ENCODE measurements at regions not wholly inside any gene's neighbourhood (a gene's known extent, or its start where the extent isn't known, plus 50 kb on each side); places are given as distances from the start of the nearest gene placed in this dataset.

DNA sequence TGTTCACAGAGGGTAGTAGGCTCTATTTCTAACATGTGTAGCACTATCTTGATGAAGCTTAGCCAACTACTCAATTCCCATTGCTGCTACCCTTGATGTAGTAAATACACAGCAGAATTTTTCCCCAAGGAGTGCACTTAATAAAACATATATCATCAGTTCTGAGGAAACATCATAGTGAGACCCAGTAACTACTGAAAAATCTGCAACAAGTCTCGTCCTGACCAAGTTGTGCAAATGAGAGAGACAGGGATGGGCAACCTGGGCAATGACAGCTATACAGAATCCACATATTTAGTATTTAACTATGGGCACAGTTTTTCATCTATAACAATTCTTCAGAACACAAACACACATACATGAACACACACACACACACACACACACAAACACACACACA, 1073.8 kb upstream of the SORCS1 start:
- Histone ChIP-seq H2AFZ (ENCODE audit: low read depth) (no peak overlapping the region), H3K4me2 (no peak overlapping the region), H3K4me1 (ENCODE audit: low read depth, poor library complexity, severe bottlenecking) (no peaks in the 10 kb centered on the region), H4K20me1 (ENCODE audit: insufficient read depth) (no peaks in the 10 kb centered on the region), H3K4me3 (IDR thresholded peaks at IDR 0.05; ENCODE audit: insufficient read depth, low read depth, low read length) (no peak overlapping the region), H3K79me2 (ENCODE audit: insufficient read depth, low read depth) (no peaks in the 10 kb centered on the region), H3K9ac (no peak overlapping the region), H3K27me3 (ENCODE audit: insufficient read depth, low read depth) (no peaks in the 10 kb centered on the region), H3K36me3 (ENCODE audit: insufficient read depth) (no peaks in the 10 kb centered on the region), H3K27ac (no peak overlapping the region)
- TF ChIP-seq, protein P1, sequence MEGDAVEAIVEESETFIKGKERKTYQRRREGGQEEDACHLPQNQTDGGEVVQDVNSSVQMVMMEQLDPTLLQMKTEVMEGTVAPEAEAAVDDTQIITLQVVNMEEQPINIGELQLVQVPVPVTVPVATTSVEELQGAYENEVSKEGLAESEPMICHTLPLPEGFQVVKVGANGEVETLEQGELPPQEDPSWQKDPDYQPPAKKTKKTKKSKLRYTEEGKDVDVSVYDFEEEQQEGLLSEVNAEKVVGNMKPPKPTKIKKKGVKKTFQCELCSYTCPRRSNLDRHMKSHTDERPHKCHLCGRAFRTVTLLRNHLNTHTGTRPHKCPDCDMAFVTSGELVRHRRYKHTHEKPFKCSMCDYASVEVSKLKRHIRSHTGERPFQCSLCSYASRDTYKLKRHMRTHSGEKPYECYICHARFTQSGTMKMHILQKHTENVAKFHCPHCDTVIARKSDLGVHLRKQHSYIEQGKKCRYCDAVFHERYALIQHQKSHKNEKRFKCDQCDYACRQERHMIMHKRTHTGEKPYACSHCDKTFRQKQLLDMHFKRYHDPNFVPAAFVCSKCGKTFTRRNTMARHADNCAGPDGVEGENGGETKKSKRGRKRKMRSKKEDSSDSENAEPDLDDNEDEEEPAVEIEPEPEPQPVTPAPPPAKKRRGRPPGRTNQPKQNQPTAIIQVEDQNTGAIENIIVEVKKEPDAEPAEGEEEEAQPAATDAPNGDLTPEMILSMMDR (conservative IDR thresholded peaks at IDR 0.05; ENCODE audit: low read depth, low read length) = no peak

DNA sequence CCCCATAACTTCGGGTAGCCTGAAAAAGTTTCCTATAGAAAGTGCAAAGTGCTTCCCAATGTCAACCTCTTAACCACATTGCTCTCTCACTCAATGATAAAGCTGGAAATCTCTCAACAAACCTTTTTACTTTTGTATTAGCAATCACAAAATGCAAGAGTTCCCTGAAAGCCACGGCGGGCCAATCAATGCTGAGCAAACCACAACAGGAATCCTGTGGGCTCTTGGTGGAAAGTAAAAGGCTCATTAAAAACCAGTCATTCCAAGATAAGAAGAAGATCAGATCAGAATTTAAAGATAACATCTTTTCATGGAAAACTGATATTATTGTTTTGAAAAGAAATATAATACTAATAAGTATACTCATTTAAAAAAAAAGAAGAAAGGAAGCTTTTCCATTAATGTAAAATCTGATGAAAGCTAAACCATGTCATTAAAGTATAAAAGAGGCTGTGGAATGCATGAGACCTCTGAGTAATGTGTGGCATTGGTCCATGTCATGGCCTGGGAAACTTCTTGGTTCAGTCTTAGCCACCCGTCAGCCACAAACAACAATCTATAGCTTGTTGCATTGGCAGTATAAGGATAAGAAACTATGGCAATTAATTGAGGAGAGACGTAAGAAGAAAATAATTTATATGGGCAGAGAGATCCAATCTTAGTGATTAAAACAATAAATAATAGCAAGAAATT, 1066.1 kb upstream of the SORCS1 start:
- no peaks in the 10 kb centered on the region for H3K4me1 ChIP-seq (ENCODE audit: low read depth, poor library complexity, severe bottlenecking)
- H3K36me3 ChIP-seq (ENCODE audit: insufficient read depth) = no peaks in the 10 kb centered on the region
- no peaks in the 10 kb centered on the region for H3K27me3 ChIP-seq (ENCODE audit: insufficient read depth, low read depth)
- no peak overlapping the region for H3K4me3 ChIP-seq (IDR thresholded peaks at IDR 0.05; ENCODE audit: insufficient read depth, low read depth, low read length)
- TF ChIP-seq, protein P1 (conservative IDR thresholded peaks at IDR 0.05; ENCODE audit: low read depth, low read length) = no peak
- H3K9ac ChIP-seq = no peak overlapping the region
- no peak overlapping the region for H2AFZ ChIP-seq (ENCODE audit: low read depth)
- H3K27ac ChIP-seq = no peak overlapping the region
- H4K20me1 ChIP-seq (ENCODE audit: insufficient read depth) = no peaks in the 10 kb centered on the region
- no peak overlapping the region for H3K4me2 ChIP-seq
- no peaks in the 10 kb centered on the region for H3K79me2 ChIP-seq (ENCODE audit: insufficient read depth, low read depth)

DNA sequence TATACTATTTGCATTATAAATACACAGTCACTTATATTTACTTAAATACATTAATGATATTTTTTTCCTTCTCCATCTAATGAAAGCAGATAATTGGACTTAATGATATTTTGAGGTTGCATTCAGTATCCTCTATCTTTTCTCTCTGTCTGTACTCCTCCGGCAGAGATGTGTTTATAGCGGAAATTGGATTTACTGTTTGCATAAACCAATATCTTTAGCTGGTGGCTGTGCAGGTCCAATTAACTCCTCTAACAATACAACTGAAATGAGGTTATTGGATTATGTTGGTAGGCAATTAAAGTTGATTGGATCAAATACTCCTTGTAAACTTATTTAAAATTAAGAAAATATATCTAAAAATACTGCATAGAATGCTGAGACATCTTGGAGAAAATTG, 1044.2 kb upstream of the SORCS1 start:
- TF ChIP-seq, protein P1 (conservative IDR thresholded peaks at IDR 0.05; ENCODE audit: low read depth, low read length) = no peak
- no peaks in the 10 kb centered on the region for H4K20me1 ChIP-seq (ENCODE audit: insufficient read depth)
- no peaks in the 10 kb centered on the region for H3K79me2 ChIP-seq (ENCODE audit: insufficient read depth, low read depth)
- no peaks in the 10 kb centered on the region for H3K36me3 ChIP-seq (ENCODE audit: insufficient read depth)
- no peak overlapping the region for H3K27ac ChIP-seq
- no peak overlapping the region for H3K4me3 ChIP-seq (IDR thresholded peaks at IDR 0.05; ENCODE audit: insufficient read depth, low read depth, low read length)
- H2AFZ ChIP-seq (ENCODE audit: low read depth) = no peak overlapping the region
- H3K27me3 ChIP-seq (ENCODE audit: insufficient read depth, low read depth) = no peaks in the 10 kb centered on the region
- no peak overlapping the region for H3K4me2 ChIP-seq
- no peak overlapping the region for H3K9ac ChIP-seq
- no peaks in the 10 kb centered on the region for H3K4me1 ChIP-seq (ENCODE audit: low read depth, poor library complexity, severe bottlenecking)

DNA sequence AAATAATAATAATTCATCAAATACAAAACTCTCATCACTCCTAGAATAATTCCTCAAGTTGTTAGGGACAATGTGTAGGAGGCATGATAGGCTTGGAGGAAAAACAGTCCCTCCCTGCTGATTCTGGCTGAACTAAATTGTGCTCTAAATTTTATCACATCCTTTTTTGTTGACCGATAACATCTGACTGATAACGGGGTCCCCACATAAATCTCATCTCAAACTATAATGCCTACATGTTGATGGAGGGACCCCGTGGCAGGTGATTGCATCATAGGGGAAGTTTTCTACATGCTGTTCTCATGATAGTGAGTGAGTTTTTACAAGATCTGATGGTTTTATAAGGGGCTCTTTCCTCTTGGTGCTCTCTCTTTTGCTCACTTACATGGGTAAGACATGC, 1043.5 kb upstream of the SORCS1 start:
- no peaks in the 10 kb centered on the region for H4K20me1 ChIP-seq (ENCODE audit: insufficient read depth)
- H3K27ac ChIP-seq = no peak overlapping the region
- H3K4me2 ChIP-seq = no peak overlapping the region
- H3K9ac ChIP-seq = no peak overlapping the region
- no peak overlapping the region for H2AFZ ChIP-seq (ENCODE audit: low read depth)
- no peaks in the 10 kb centered on the region for H3K27me3 ChIP-seq (ENCODE audit: insufficient read depth, low read depth)
- no peaks in the 10 kb centered on the region for H3K4me1 ChIP-seq (ENCODE audit: low read depth, poor library complexity, severe bottlenecking)
- no peaks in the 10 kb centered on the region for H3K36me3 ChIP-seq (ENCODE audit: insufficient read depth)
- no peak overlapping the region for H3K4me3 ChIP-seq (IDR thresholded peaks at IDR 0.05; ENCODE audit: insufficient read depth, low read depth, low read length)
- no peaks in the 10 kb centered on the region for H3K79me2 ChIP-seq (ENCODE audit: insufficient read depth, low read depth)
- TF ChIP-seq, protein P1 (conservative IDR thresholded peaks at IDR 0.05; ENCODE audit: low read depth, low read length) = no peak

Measured in KMS-11 (cell line).